ENCODE measurements at regions not wholly inside any gene's neighbourhood (a gene's known extent, or its start where the extent isn't known, plus 50 kb on each side); places are given as distances from the start of the nearest gene placed in this dataset.

DNA sequence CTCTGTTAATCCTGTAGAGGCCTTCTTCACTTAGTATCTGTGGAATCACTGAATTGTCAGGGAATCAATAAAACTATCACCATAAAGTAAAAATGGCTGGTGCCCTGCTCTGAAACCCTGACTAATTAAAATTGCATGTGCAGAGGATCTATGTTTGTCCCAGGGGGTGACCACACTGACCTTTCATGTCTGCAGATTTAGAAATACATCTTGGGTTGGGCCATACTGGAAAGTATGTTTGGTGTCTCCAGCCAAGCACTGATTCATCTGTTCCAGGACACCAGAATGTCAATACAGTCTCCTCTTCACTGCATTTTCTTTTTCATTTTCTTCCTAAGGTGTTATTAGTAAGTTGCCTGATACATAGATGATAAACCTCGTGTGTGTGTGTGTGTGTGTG lies 490.9 kb upstream of the INTU start:
- intact Hi-C loops (cut with DNase I; ENCODE audit: low total_unique reads): no loop called here
- WGBS, 2 donors: 72 to 83% methylated on average over 1 of the region's 1 CpG

DNA sequence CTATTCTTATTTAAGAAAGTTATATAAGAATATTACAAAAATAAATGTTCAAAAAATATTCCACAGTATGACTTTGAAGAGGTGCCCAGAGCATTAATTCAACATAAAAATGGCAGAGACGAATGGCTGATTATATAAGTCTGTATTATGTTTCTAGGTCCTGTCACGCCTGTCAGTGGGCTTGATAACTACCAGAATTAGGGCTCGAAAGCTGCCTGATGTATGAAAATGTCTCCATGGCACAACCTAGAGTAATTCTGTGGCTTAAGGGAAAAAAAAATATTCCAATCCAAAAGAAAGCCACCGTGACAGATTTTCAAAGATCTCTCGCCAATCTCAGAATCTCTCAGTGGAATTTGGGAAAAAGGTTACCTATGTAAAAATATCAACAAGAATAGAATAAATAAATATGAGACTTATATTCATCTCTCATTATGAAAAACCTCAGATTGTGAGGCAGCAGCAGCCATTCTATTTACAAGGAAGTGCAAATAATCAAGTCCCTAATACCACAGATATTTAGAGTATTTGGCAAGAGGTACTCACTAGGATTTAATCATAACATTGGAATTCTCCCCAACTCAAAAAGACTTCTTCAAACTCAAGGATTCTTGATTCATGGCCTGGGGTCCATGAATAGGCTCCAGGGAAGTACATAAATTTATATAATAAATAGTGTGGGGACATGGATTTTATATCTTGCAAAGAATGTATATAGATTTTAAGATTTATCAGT lies 489.1 kb upstream of the INTU start:
- TF ChIP-seq POLR2A (IDR thresholded peaks at IDR 0.05): no peak
- TF ChIP-seq, protein P1, sequence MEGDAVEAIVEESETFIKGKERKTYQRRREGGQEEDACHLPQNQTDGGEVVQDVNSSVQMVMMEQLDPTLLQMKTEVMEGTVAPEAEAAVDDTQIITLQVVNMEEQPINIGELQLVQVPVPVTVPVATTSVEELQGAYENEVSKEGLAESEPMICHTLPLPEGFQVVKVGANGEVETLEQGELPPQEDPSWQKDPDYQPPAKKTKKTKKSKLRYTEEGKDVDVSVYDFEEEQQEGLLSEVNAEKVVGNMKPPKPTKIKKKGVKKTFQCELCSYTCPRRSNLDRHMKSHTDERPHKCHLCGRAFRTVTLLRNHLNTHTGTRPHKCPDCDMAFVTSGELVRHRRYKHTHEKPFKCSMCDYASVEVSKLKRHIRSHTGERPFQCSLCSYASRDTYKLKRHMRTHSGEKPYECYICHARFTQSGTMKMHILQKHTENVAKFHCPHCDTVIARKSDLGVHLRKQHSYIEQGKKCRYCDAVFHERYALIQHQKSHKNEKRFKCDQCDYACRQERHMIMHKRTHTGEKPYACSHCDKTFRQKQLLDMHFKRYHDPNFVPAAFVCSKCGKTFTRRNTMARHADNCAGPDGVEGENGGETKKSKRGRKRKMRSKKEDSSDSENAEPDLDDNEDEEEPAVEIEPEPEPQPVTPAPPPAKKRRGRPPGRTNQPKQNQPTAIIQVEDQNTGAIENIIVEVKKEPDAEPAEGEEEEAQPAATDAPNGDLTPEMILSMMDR (IDR thresholded peaks at IDR 0.05): no peak
- no peak for DNase-seq (ENCODE audit: low spot score in 2 of 2)
- 58 to 64% methylated on average over 5 of the region's 5 CpGs for WGBS, 2 donors
- no peak overlapping the region for H3K4me3 ChIP-seq (ENCODE audit: low read depth, poor library complexity, severe bottlenecking)
- intact Hi-C loops (cut with DNase I; ENCODE audit: low total_unique reads): no loop called here

More for the DNA sequence above, 490.9 kb upstream of the INTU start:
- peak in 1 of 2 donors; percentile 54 for DNase-seq (ENCODE audit: low spot score in 2 of 2)
- TF ChIP-seq POLR2A (IDR thresholded peaks at IDR 0.05): no peak
- TF ChIP-seq, protein P1 (IDR thresholded peaks at IDR 0.05): no peak
- no peak overlapping the region for H3K4me3 ChIP-seq (ENCODE audit: low read depth, poor library complexity, severe bottlenecking)

DNA sequence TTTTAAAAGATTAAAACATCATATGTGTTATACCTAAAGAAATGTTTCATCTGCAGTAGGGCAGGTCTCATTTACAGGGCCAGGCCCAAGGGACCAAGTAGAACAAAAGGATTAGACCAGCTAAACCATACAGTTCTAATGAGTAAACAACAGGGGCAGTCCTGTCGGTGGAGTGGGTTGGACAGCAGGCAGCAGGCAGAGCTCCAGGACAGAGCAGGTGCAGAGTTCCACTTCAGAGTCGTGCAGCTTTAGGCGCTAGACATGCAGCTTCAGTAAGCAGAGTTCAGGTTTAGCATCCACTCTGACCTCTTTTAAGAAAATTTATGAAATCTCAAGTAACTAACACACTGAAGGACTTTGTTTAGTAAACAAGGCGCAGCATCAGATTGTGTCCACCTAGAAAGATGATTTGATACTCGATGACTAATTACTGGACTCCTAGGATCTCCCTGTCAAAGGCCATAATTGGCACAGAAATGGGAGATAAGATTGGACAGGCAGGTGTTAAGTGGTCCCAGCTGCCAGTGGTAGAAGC lies 487.7 kb upstream of the INTU start:
- intact Hi-C loops (cut with DNase I; ENCODE audit: low total_unique reads): no loop called here
- TF ChIP-seq, protein P1 (IDR thresholded peaks at IDR 0.05): no peak
- TF ChIP-seq POLR2A (IDR thresholded peaks at IDR 0.05): no peak
- no peak overlapping the region for H3K4me3 ChIP-seq (ENCODE audit: low read depth, poor library complexity, severe bottlenecking)
- 82 to 83% methylated on average over 5 of the region's 5 CpGs for WGBS, 2 donors
- no peak for DNase-seq (ENCODE audit: low spot score in 2 of 2)

DNA sequence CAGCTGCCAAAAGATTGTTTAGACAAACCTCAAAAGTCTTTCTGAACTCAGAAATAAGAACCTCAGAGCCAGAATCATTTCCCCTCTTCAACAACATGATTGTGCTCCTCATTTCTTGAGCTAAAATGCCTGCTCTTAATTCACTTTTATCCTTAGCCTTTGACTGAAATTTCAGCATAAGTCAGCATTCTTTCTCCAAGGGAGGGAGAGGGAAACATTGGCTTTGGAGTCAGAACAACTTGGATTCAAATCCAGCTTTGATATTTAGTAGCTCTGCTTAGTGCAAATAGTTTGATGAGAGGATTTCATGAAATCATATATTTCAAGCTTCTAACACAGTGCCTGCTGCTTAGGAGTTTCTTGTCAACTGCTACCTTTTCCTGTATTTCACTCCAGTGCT lies 484.6 kb upstream of the INTU start:
- no peak for DNase-seq (ENCODE audit: low spot score in 2 of 2)
- H3K4me3 ChIP-seq (ENCODE audit: low read depth, poor library complexity, severe bottlenecking): no peak overlapping the region
- intact Hi-C loops (cut with DNase I; ENCODE audit: low total_unique reads): no loop called here
- no peak for TF ChIP-seq POLR2A (IDR thresholded peaks at IDR 0.05)
- TF ChIP-seq, protein P1 (IDR thresholded peaks at IDR 0.05): no peak

DNA sequence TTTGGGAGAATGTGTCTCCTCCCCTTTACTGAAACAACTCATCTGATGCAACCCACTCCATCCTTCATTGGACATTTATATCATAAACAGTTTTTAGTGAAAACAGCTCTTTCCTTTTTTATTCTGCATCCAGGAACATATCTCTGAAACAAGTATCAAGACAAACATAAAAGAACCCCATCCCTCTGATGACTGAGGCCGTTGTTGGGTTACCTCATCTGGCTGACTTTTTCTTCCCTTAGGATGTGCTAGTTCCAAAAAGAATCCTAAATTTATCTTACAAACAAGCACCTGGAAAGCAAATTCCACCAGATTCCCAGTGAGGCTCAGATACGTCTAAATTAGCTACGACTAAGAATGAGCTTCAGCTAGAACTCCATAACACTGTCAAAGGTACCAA lies 483.7 kb upstream of the INTU start:
- intact Hi-C loops (cut with DNase I; ENCODE audit: low total_unique reads): no loop called here
- no peak for DNase-seq (ENCODE audit: low spot score in 2 of 2)
- TF ChIP-seq, protein P1 (IDR thresholded peaks at IDR 0.05): no peak
- no peak for TF ChIP-seq POLR2A (IDR thresholded peaks at IDR 0.05)
- 89 to 93% methylated on average over 3 of the region's 3 CpGs for WGBS, 2 donors
- no peak overlapping the region for H3K4me3 ChIP-seq (ENCODE audit: low read depth, poor library complexity, severe bottlenecking)

DNA sequence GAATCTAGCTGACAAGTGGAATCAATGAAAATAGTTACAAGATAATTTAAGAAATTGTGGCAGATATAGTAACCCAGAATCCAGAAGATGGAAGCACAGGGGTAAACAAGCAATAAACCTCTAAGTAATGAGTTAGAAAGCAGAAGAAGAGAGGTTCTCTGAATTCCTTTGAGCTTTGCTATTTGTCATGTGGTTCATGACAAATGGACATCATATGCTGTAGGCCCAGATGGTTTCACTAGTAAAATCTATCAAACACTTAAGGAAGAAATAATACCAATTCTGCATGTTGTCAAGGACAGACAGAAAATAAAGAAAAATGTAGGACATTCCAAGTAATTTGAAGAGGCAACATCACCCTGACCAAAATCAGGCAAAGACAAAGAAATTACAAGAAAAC lies 480.8 kb upstream of the INTU start:
- no peak overlapping the region for H3K4me3 ChIP-seq (ENCODE audit: low read depth, poor library complexity, severe bottlenecking)
- intact Hi-C loops (cut with DNase I; ENCODE audit: low total_unique reads): loop anchor here (10.0 kb wide), 1 partner anchor 713 kb away; no protein-coding TSS in a partner anchor
- DNase-seq (ENCODE audit: low spot score in 2 of 2): no peak
- no peak for TF ChIP-seq POLR2A (IDR thresholded peaks at IDR 0.05)
- TF ChIP-seq, protein P1 (IDR thresholded peaks at IDR 0.05): no peak

Measured in lower leg skin (tissue), 4 donors.